Suprapubic skin (tissue), 4 donors: ENCODE measurements at regions not wholly inside any gene's neighbourhood (a gene's known extent, or its start where the extent isn't known, plus 50 kb on each side); places are given as distances from the start of the nearest gene placed in this dataset.

Experiments
- CTCF ChIP-seq, 2 donors: fragments of 200-600 bp in 1 of 2; fragments of 450-650 bp in 1 of 2; sonication (generic) in 1 of 2; IDR thresholded peaks; one replicate each; pipeline ENCODE4 v1.5.1; 2016 to 2019; ENCODE audit warnings: antibody characterized with exemption in 2 of 2, mild to moderate bottlenecking in 1 of 2, moderate library complexity in 1 of 2
- EP300 ChIP-seq: sonication (generic); formaldehyde crosslinking; IDR thresholded peaks from one replicate; pipeline ENCODE4 v1.6.1; 2017; ENCODE audit warnings: antibody characterized with exemption
- POLR2AphosphoS5 ChIP-seq, 3 donors: sonication (generic); formaldehyde crosslinking; IDR thresholded peaks; one replicate each; pipeline ENCODE4 v1.6.1; 2017; ENCODE audit warnings: antibody characterized with exemption in 3 of 3

- TF ChIP-seq CTCF (IDR thresholded peaks at IDR 0.05) = no peak
- no peak for TF ChIP-seq EP300
- TF ChIP-seq POLR2AphosphoS5 (IDR thresholded peaks at IDR 0.05) = no peak
These were observed 806.1 kb upstream of the MAP3K7 start for GRCh38 chr6:91392951-91393350.
